CD4-positive, CD25-positive, alpha-beta regulatory T cell (primary cell): ENCODE measurements at regions not wholly inside any gene's neighbourhood (a gene's known extent, or its start where the extent isn't known, plus 50 kb on each side); places are given as distances from the start of the nearest gene placed in this dataset.
"Not testable (repeated sequence)": the region's sequence is repeated elsewhere in the genome, so short reads cannot be mapped to it uniquely, and the experiment has no call there.

Experiments
- ATAC-seq, 2 donors: fragments of 150-1000 bp; cut with Tn5 transposase; one replicate each; pipeline ENCODE4 v1.10.0; 2021; ENCODE audit warnings: low read depth in 2 of 2, moderate number of reproducible peaks in 2 of 2, moderate library complexity in 1 of 2
- DNase-seq, 3 donors: peaks; one replicate each; pipeline versions ENCODE4 v3.0.0 to v3.0.0-alpha.2; 2012 to 2022; ENCODE audit warnings: mixed read lengths in 1 of 3
- H3K27ac ChIP-seq: one replicate; pipeline ENCODE4 v1.7.0; 2013; ENCODE audit warnings: mild to moderate bottlenecking, low read length; ENCODE audit not compliant: insufficient read depth, poor library complexity, severe bottlenecking
- H3K27me3 ChIP-seq: one replicate; pipeline ENCODE4 v1.7.0; 2013; ENCODE audit warnings: low read length; ENCODE audit not compliant: control insufficient read depth, insufficient read depth
- H3K36me3 ChIP-seq: one replicate; pipeline ENCODE4 v1.7.0; 2013; ENCODE audit warnings: mild to moderate bottlenecking, low read length, moderate library complexity; ENCODE audit not compliant: control insufficient read depth, insufficient read depth
- H3K4me1 ChIP-seq: 2 replicates; pipeline ENCODE4 v1.7.0; 2013; ENCODE audit warnings: mild to moderate bottlenecking, low read length; ENCODE audit not compliant: insufficient read depth, control insufficient read depth, poor library complexity, severe bottlenecking
- H3K4me3 ChIP-seq: one replicate; pipeline ENCODE4 v1.7.0; 2013; ENCODE audit warnings: low read depth, mild to moderate bottlenecking, low read length, moderate library complexity
- H3K9me3 ChIP-seq, 2 experiments: 1 replicate in 1 of 2; 2 replicates in 1 of 2; pipeline ENCODE4 v1.7.0; 2013; ENCODE audit warnings: low read length in 2 of 2, mild to moderate bottlenecking in 1 of 2, moderate library complexity in 1 of 2; ENCODE audit not compliant: control insufficient read depth in 2 of 2
- H3K27ac Mint-ChIP-seq, 3 donors: one replicate each; pipeline ENCODE4 v1.8.0; 2020 to 2022; ENCODE audit warnings: mild to moderate bottlenecking in 3 of 3, mixed read lengths in 3 of 3, moderate library complexity in 2 of 3
- H3K27me3 Mint-ChIP-seq: one replicate; pipeline ENCODE4 v1.8.0; 2022; ENCODE audit warnings: mild to moderate bottlenecking, mixed read lengths
- H3K36me3 Mint-ChIP-seq: one replicate; pipeline ENCODE4 v1.8.0; 2020; ENCODE audit warnings: mixed read lengths
- H3K4me1 Mint-ChIP-seq, 4 donors: one replicate each; pipeline ENCODE4 v1.8.0; 2020 to 2022; ENCODE audit warnings: mixed read lengths in 4 of 4, mild to moderate bottlenecking in 1 of 4
- H3K4me3 Mint-ChIP-seq, 4 donors: one replicate each; pipeline ENCODE4 v1.8.0; 2020 to 2022; ENCODE audit warnings: mild to moderate bottlenecking in 4 of 4, mixed read lengths in 4 of 4, moderate library complexity in 3 of 4
- H3K9me3 Mint-ChIP-seq, 7 donors: one replicate each; pipeline ENCODE4 v1.8.0; 2020 to 2022; ENCODE audit warnings: mixed read lengths in 7 of 7, mild to moderate bottlenecking in 3 of 7, moderate library complexity in 2 of 7

- ATAC-seq (no peak), DNase-seq (no peak)
- H3K4me1 Mint-ChIP-seq, result no peaks in the 10 kb centered on the region
- Histone ChIP-seq H3K4me1 (no peaks in the 10 kb centered on the region), H3K27me3 (no peaks in the 10 kb centered on the region), H3K9me3 (peaks cover 0 to 3% of the 10 kb centered on the region in 2 experiments), H3K27ac (no peak overlapping the region), H3K36me3 (no peaks in the 10 kb centered on the region), H3K4me3 (no peak overlapping the region)
- H3K27me3 Mint-ChIP-seq, result no peaks in the 10 kb centered on the region
- no peaks in the 10 kb centered on the region for H3K36me3 Mint-ChIP-seq
- H3K9me3 Mint-ChIP-seq, result peaks cover 3 to 23% (median 13%) of the 10 kb centered on the region in 7 donors
- H3K27ac Mint-ChIP-seq, result no peak overlapping the region
- H3K4me3 Mint-ChIP-seq, result peak overlapping the region in 1 of 4 donors; percentile 73
These were observed 971.3 kb upstream of the CDH18 start for GRCh38 chr5:20959347-20959746.

- H3K36me3 Mint-ChIP-seq, result no peaks in the 10 kb centered on the region
- H3K4me1 Mint-ChIP-seq, result no peaks in the 10 kb centered on the region
- H3K27me3 Mint-ChIP-seq, result no peaks in the 10 kb centered on the region
- Histone ChIP-seq H3K4me3 (no peak overlapping the region), H3K36me3 (no peaks in the 10 kb centered on the region), H3K27ac (no peak overlapping the region), H3K9me3 (peaks cover 0 to 3% of the 10 kb centered on the region in 2 experiments), H3K27me3 (no peaks in the 10 kb centered on the region), H3K4me1 (no peaks in the 10 kb centered on the region)
- ATAC-seq, result no peak
- peaks cover 3 to 19% (median 12%) of the 10 kb centered on the region in 7 donors for H3K9me3 Mint-ChIP-seq
- DNase-seq, result no peak
- no peak overlapping the region for H3K27ac Mint-ChIP-seq
- no peak overlapping the region for H3K4me3 Mint-ChIP-seq
These were observed 970.6 kb upstream of the CDH18 start for GRCh38 chr5:20958641-20959040.

DNA sequence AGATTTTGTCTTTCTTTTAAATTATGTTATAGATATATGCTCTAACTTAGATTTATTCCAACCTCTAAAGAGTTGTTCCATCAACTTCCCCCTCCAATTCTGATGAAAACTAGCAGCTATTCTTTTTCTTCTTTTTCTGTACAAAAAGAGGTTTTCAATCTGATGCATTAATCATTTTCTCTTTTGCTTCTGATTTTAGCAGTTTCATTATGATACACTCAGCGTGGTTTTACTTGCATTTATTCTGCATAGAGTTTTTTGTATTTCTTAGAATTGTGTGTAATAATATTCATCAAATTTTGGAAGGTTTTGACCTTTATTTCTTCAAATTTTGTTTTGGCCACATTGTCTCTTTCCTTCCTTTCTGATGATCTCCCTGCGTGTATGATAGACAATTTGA is 968.1 kb upstream of the CDH18 start:
- ATAC-seq, result no peak
- Mint-ChIP-seq H3K4me3 (no peak overlapping the region), H3K9me3 (peaks cover 2 to 14% (median 9%) of the 10 kb centered on the region in 7 donors), H3K36me3 (no peaks in the 10 kb centered on the region), H3K27me3 (no peaks in the 10 kb centered on the region), H3K4me1 (no peaks in the 10 kb centered on the region), H3K27ac (no peak overlapping the region)
- no peak for DNase-seq
- no peaks in the 10 kb centered on the region for H3K4me1 ChIP-seq
- no peak overlapping the region for H3K27ac ChIP-seq
- H3K36me3 ChIP-seq, result no peaks in the 10 kb centered on the region
- H3K27me3 ChIP-seq, result no peaks in the 10 kb centered on the region
- no peak overlapping the region for H3K4me3 ChIP-seq
- peaks cover 0 to 3% of the 10 kb centered on the region in 2 experiments for H3K9me3 ChIP-seq

- H3K36me3 Mint-ChIP-seq, result no peaks in the 10 kb centered on the region
- peaks cover 2 to 22% (median 4%) of the 10 kb centered on the region in 7 donors for H3K9me3 Mint-ChIP-seq
- peak overlapping the region in 1 of 4 donors; percentile 71 for H3K4me3 Mint-ChIP-seq
- H3K4me1 Mint-ChIP-seq, result no peaks in the 10 kb centered on the region
- Histone ChIP-seq H3K4me1 (no peaks in the 10 kb centered on the region), H3K4me3 (no peak overlapping the region), H3K27me3 (no peaks in the 10 kb centered on the region), H3K9me3 (no peaks in the 10 kb centered on the region), H3K27ac (no peak overlapping the region), H3K36me3 (no peaks in the 10 kb centered on the region)
- H3K27me3 Mint-ChIP-seq, result no peaks in the 10 kb centered on the region
- ATAC-seq, result no peak
- no peak overlapping the region for H3K27ac Mint-ChIP-seq
- no peak for DNase-seq
These were observed 961.6 kb upstream of the CDH18 start for GRCh38 chr5:20949636-20950035.

DNA sequence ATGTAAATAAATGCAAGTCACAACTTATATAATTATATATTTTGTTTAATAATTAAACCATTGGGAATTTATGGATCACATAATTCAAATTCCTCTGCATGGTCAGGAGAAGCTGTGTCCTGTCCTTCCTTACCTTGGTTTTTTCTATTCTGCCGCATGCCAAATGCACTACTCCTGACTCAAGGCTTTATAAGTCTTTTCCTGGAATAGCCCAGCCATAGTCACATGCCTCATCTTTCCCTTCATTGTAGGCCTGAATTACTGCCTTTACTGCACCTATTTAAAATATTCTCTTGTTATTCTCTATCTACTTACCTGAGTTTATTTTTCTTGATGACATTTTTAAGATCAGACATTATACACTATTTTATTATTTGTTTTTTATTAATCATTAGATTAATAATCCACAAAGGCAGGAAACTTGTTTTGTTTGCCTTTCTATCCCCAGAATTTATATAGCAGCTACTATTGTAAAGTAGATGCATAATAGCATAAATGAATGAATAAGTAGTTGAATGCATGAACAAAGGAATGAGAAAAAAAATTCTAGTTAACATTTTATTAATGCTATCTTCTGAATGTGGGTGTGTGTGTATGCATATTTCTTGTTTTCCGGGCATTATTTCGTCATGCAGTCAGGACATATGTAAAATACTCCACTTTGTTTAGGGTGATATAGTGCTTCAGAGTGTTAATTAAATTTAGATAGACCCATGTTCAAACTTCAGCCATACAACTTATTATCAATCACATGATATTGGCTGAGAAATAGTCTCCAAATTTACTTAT is 955.4 kb upstream of the CDH18 start:
- not testable (repeated sequence) for H3K27me3 ChIP-seq, H3K36me3 ChIP-seq, H3K36me3 Mint-ChIP-seq, H3K27ac Mint-ChIP-seq, H3K27ac ChIP-seq, H3K4me3 Mint-ChIP-seq, H3K4me3 ChIP-seq, H3K9me3 ChIP-seq, ATAC-seq, H3K4me1 ChIP-seq, H3K27me3 Mint-ChIP-seq, DNase-seq, H3K4me1 Mint-ChIP-seq
- peaks cover 0 to 11% (median 1%) of the 10 kb centered on the region in 7 donors for H3K9me3 Mint-ChIP-seq

GRCh38 chr5:20942603-20943002 is 954.6 kb upstream of the CDH18 start:
- H3K36me3 Mint-ChIP-seq, H3K4me3 Mint-ChIP-seq, DNase-seq: not testable (repeated sequence)

GRCh38 chr5:20940786-20941185 is 952.8 kb upstream of the CDH18 start:
- H3K27me3 ChIP-seq, H3K9me3 ChIP-seq, H3K4me3 Mint-ChIP-seq, H3K4me1 ChIP-seq, H3K27me3 Mint-ChIP-seq, H3K27ac Mint-ChIP-seq, H3K9me3 Mint-ChIP-seq, H3K4me3 ChIP-seq, H3K36me3 ChIP-seq, DNase-seq, H3K36me3 Mint-ChIP-seq, H3K4me1 Mint-ChIP-seq, H3K27ac ChIP-seq, ATAC-seq: not testable (repeated sequence)

More at GRCh38 chr5:20942603-20943002, 954.6 kb upstream of the CDH18 start:
- not testable (repeated sequence) for H3K4me1 Mint-ChIP-seq, H3K4me3 ChIP-seq, H3K27me3 ChIP-seq, H3K9me3 ChIP-seq, ATAC-seq, H3K27me3 Mint-ChIP-seq, H3K27ac ChIP-seq, H3K4me1 ChIP-seq, H3K27ac Mint-ChIP-seq, H3K36me3 ChIP-seq
- H3K9me3 Mint-ChIP-seq, result peaks cover 0 to 10% (median 0%) of the 10 kb centered on the region in 7 donors

GRCh38 chr5:20890936-20891335 is 902.9 kb upstream of the CDH18 start:
- H3K4me3 ChIP-seq, H3K27me3 Mint-ChIP-seq, H3K36me3 Mint-ChIP-seq, H3K4me3 Mint-ChIP-seq, H3K4me1 Mint-ChIP-seq, H3K36me3 ChIP-seq, H3K27ac ChIP-seq, DNase-seq, H3K27ac Mint-ChIP-seq, H3K27me3 ChIP-seq, H3K4me1 ChIP-seq, H3K9me3 ChIP-seq, ATAC-seq: not testable (repeated sequence)
- H3K9me3 Mint-ChIP-seq, result peaks cover 4 to 21% (median 9%) of the 10 kb centered on the region in 7 donors
